ENCODE measurements at regions not wholly inside any gene's neighbourhood (a gene's known extent, or its start where the extent isn't known, plus 50 kb on each side); places are given as distances from the start of the nearest gene placed in this dataset.

- DNase-seq (ENCODE audit: low read depth, low spot score) = no peak
These were observed 124.4 kb upstream of the ZC3H12C start for GRCh38 chr11:109968781-109969180.

GRCh38 chr11:109970516-109971183 lies 122.5 kb upstream of the ZC3H12C start:
- DNase-seq (ENCODE audit: low read depth, low spot score) = no peak

- DNase-seq (ENCODE audit: low read depth, low spot score) = no peak
These were observed 122.0 kb upstream of the ZC3H12C start for GRCh38 chr11:109971184-109971523.

GRCh38 chr11:109972181-109972715 lies 120.9 kb upstream of the ZC3H12C start:
- DNase-seq (ENCODE audit: low read depth, low spot score) = no peak

GRCh38 chr11:109972939-109973338 lies 120.3 kb upstream of the ZC3H12C start:
- DNase-seq (ENCODE audit: low read depth, low spot score) = no peak

- no peak for DNase-seq (ENCODE audit: low read depth, low spot score)
These were observed 119.7 kb upstream of the ZC3H12C start for GRCh38 chr11:109973486-109973885.

GRCh38 chr11:109974523-109974922 lies 118.7 kb upstream of the ZC3H12C start:
- DNase-seq (ENCODE audit: low read depth, low spot score) = no peak

GRCh38 chr11:109978895-109979294 lies 114.3 kb upstream of the ZC3H12C start:
- DNase-seq (ENCODE audit: low read depth, low spot score) = no peak

- no peak for DNase-seq (ENCODE audit: low read depth, low spot score)
These were observed 112.1 kb upstream of the ZC3H12C start for GRCh38 chr11:109981031-109981636.

GRCh38 chr11:109983358-109983757 lies 109.8 kb upstream of the ZC3H12C start:
- no peak for DNase-seq (ENCODE audit: low read depth, low spot score)

GRCh38 chr11:109984634-109985289 lies 108.4 kb upstream of the ZC3H12C start:
- no peak for DNase-seq (ENCODE audit: low read depth, low spot score)

GRCh38 chr11:109986488-109986887 lies 106.7 kb upstream of the ZC3H12C start:
- DNase-seq (ENCODE audit: low read depth, low spot score) = no peak

- DNase-seq (ENCODE audit: low read depth, low spot score) = no peak
These were observed 101.4 kb upstream of the ZC3H12C start for GRCh38 chr11:109991835-109992234.

GRCh38 chr11:109993786-109994185 lies 99.4 kb upstream of the ZC3H12C start:
- no peak for DNase-seq (ENCODE audit: low read depth, low spot score)

GRCh38 chr11:109994907-109995306 lies 98.3 kb upstream of the ZC3H12C start:
- DNase-seq (ENCODE audit: low read depth, low spot score) = no peak

- no peak for DNase-seq (ENCODE audit: low read depth, low spot score)
These were observed 97.1 kb upstream of the ZC3H12C start for GRCh38 chr11:109996060-109996459.

GRCh38 chr11:109998921-109999320 lies 94.3 kb upstream of the ZC3H12C start:
- DNase-seq (ENCODE audit: low read depth, low spot score) = no peak

GRCh38 chr11:110000031-110000502 lies 93.1 kb upstream of the ZC3H12C start:
- no peak for DNase-seq (ENCODE audit: low read depth, low spot score)

- no peak for DNase-seq (ENCODE audit: low read depth, low spot score)
These were observed 92.3 kb upstream of the ZC3H12C start for GRCh38 chr11:110000850-110001249.

GRCh38 chr11:110003426-110003825 lies 89.8 kb upstream of the ZC3H12C start:
- no peak for DNase-seq (ENCODE audit: low read depth, low spot score)

- DNase-seq (ENCODE audit: low read depth, low spot score) = no peak
These were observed 81.6 kb upstream of the ZC3H12C start for GRCh38 chr11:110011595-110011994.

- DNase-seq (ENCODE audit: low read depth, low spot score) = no peak
These were observed 77.5 kb upstream of the ZC3H12C start for GRCh38 chr11:110015695-110016094.

- no peak for DNase-seq (ENCODE audit: low read depth, low spot score)
These were observed 73.5 kb upstream of the ZC3H12C start for GRCh38 chr11:110019675-110020074.

All from iPS DF 19.7 (cell line).